Glomerular endothelial cell (primary cell): ENCODE measurements at regions not wholly inside any gene's neighbourhood (a gene's known extent, or its start where the extent isn't known, plus 50 kb on each side); places are given as distances from the start of the nearest gene placed in this dataset.

ENCODE experiments used
- DNase-seq: peaks from one replicate; pipeline ENCODE4 v3.0.0-alpha.2; 2011; ENCODE audit warnings: low read depth, low spot score; ENCODE audit errors: extremely low read depth

DNA sequence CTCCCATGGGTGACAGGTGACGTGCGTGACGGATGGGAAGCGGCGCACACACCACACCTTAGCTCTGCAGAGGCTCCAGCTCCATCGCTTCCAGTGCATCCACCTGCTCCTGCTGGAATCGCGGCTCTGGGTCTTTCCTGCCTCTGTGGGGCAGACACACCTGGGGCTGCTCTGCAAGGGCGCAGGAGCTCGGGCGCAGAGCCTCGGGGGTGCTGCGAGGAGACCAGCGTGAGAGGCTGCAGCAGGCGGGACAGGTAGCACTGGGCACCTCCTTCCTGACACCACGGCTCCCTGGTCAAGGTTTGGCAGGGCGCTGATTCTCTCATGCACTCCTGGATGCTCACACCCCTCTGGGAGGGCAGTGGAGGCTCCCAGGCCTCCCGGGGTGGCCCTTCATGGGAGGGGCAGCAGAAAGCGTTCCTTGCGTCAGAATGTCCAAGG is 1494.3 kb downstream of the BRD1 start:
- no peak for DNase-seq

DNA sequence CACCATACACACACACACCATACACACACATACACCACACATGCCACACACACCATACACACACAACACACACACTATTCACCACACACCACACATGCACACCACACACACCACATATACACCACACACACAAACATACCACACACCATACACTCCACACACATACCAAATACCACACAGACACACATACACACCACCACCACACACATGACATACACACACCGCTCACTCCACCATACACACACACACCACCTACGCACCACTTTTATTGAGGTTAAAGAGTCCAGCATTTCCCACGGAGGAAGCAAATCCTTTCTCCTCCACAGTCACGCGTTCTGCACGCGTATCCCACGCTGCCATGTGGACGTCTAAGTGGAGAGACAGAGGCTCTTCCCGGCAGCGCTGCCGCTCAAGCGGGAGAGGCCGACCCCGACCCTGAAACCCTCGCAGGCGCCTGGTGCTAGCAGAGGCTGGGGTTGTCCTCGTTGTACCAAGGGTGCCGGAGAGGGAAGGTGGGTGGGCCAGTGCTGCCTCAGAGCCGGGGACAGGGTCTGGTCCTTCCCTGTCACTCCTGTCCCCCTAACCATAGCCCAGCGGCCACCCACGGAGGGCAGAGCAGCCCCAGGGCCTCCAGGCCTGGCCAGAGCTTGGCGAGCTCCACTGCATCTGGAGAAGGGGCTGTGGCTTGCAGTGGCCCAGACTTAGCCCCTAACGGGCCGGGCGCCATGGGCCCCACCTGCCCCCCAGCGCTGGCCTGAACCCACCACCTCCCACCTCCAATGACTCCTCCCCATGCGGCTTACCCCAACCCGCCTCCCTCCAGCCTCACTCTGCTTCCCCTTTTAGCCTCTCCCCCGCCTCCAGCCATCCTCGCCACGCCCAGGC is 1495.0 kb downstream of the BRD1 start:
- DNase-seq, result no peak

- no peak for DNase-seq
Observed at GRCh38 chr22:48331691-48332220, 1495.9 kb downstream of the BRD1 start.

- no peak for DNase-seq
Observed at GRCh38 chr22:48331266-48331665, 1496.4 kb downstream of the BRD1 start.

DNA sequence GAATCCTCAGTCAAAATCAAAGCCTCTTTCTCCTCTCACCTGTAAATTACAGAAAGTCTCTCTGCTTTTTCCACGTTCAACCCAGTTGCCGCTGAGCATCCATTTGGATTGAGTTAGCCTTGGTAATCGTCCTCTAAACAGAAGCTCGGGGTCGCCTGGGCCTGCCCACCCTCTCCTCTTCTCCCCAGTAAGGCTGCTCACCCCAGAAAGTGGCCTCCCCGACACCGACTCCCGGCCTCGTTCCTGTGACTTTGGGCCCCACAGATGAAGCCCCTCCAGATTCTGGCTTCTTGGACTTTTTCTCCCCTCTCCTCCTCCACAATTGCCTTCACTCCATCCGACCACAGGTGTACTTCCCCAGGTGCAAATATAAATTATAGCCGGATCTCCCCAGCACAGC is 1500.0 kb downstream of the BRD1 start:
- no peak for DNase-seq

GRCh38 chr22:48323746-48324145 is 1503.9 kb downstream of the BRD1 start:
- no peak for DNase-seq

GRCh38 chr22:48322907-48323306 is 1504.8 kb downstream of the BRD1 start:
- DNase-seq, result no peak

GRCh38 chr22:48321986-48322545 is 1505.6 kb downstream of the BRD1 start:
- DNase-seq, result no peak

- no peak for DNase-seq
Observed at GRCh38 chr22:48320683-48321451, 1506.8 kb downstream of the BRD1 start.

- DNase-seq, result no peak
Observed at GRCh38 chr22:48320048-48320682, 1507.5 kb downstream of the BRD1 start.

GRCh38 chr22:48319321-48320047 is 1508.2 kb downstream of the BRD1 start:
- DNase-seq, result no peak

GRCh38 chr22:48318575-48319320 is 1508.9 kb downstream of the BRD1 start:
- DNase-seq, result no peak

GRCh38 chr22:48318173-48318572 is 1509.5 kb downstream of the BRD1 start:
- no peak for DNase-seq

DNA sequence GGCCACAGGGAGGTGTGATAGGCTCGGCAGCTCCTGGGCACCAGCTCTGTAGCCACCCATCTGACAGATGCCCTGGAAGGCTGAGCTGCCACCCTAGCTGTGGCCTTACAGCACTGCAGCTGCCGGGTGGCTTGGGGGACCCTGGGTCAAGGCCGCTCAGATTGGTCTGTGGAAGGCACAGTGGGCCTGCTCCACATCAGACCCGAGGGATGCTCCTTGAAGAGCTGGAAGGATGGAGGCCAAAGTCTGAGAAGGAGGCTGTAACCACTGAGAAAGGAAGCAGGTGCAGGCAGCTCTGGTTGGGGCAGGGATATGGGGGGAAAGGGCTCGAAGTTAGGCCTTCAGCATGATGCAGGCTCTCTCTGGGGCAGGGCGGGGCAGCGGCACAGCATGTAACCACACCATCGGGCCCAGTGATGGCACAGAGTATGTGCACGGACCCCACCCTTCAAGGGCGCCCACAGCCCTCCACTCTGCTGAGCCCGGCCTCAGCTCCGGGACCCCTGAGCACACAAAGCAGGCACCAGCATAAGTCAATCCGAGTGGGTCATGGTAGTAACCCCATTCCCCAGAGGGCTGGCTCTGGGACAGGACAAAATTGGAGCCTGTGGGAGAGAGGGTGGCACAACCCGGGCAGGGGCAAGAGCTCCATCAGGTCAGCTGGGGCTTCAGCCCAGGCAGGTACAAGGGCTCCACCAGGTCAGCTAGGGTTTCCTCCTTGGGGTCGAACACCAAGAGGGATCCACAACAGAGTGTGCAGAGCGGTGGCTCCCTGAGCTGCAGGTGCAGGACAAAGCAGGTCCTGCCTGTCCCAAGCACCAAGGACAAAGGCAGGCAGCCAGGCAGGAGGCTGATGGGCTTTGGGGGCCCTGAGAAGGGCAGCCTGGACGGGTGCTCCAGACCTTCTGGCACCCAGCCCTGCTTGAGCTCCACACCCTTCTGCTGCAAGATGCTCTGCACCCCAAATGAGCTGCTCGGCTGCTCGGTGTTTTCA is 1511.1 kb downstream of the BRD1 start:
- DNase-seq, result no peak

- no peak for DNase-seq
Observed at GRCh38 chr22:48315439-48316256, 1512.0 kb downstream of the BRD1 start.

GRCh38 chr22:48314073-48314472 is 1513.6 kb downstream of the BRD1 start:
- no peak for DNase-seq

DNA sequence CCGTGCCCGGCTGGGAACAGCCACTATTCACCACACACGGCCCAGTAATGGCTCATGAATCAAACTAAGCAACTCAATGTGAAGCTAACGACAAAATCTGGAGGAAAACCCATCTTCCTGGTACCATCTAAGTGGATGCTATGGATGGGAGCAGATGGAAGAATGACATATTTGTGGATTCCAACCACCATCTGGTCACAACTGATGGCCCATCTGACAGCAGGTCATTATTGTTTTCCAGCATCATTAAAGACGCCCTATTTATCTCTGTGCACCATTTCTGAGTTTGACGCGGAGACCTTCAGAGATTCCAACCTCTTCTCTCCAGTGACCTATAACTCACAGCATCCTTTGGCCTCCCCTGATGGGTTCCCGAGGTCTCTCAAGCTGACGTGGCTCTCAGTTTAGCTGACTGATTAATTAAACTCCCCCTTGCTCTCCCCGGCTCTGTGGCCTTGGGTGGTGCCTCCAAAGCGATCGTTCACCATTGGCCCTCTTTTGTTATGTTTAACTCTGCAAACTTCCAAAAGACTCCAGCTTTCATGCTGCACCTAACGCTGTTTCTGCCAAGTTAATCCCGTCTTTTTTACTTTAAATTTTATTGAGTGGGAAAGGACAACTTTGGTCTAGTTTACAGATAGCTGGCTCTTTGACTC is 1514.4 kb downstream of the BRD1 start:
- DNase-seq, result no peak
